Endothelial cell of umbilical vein (primary cell): ENCODE measurements at regions not wholly inside any gene's neighbourhood (a gene's known extent, or its start where the extent isn't known, plus 50 kb on each side); places are given as distances from the start of the nearest gene placed in this dataset.

Experiments
- CTCF ChIP-seq, 2 donors: IDR thresholded peaks; 1 replicate in 1 of 2; 2 replicates in 1 of 2; pipeline ENCODE4 v1.5.1; 2011; ENCODE audit warnings: low read length in 2 of 2, mild to moderate bottlenecking in 2 of 2, moderate library complexity in 2 of 2, control low read depth in 1 of 2, inconsistent platforms in 1 of 2, low read depth in 1 of 2; ENCODE audit not compliant: insufficient read depth in 1 of 2; ENCODE audit errors: extremely low read depth in 1 of 2
- FOS ChIP-seq: IDR thresholded peaks from 2 replicates; pipeline ENCODE4 v1.6.1; 2011; ENCODE audit warnings: mild to moderate bottlenecking, low read length, moderate library complexity, borderline replicate concordance; ENCODE audit not compliant: insufficient read depth
- MAX ChIP-seq: IDR thresholded peaks from 2 replicates; pipeline ENCODE4 v1.6.1; 2011; ENCODE audit not compliant: insufficient read depth, insufficient read length
- POLR2AphosphoS5 ChIP-seq: IDR thresholded peaks from 2 replicates; pipeline ENCODE4 v1.6.1; 2012; ENCODE audit warnings: low read depth, mild to moderate bottlenecking, control low read depth, low read length, moderate library complexity; ENCODE audit not compliant: insufficient read depth

GRCh38 chr16:85393674-85394451, 219.3 kb upstream of the GSE1 start:
- no peak for TF ChIP-seq FOS
- TF ChIP-seq CTCF (IDR thresholded peaks at IDR 0.05; ENCODE audit: extremely low read depth in 1 of 2, insufficient read depth in 1 of 2, low read depth in 1 of 2, low read length in 2 of 2) = peak; percentile 74 to 92
- no peak for TF ChIP-seq POLR2AphosphoS5
- no peak for TF ChIP-seq MAX
